Upper lobe of left lung (tissue), 4 donors: ENCODE measurements at regions not wholly inside any gene's neighbourhood (a gene's known extent, or its start where the extent isn't known, plus 50 kb on each side); places are given as distances from the start of the nearest gene placed in this dataset.

Experiments
- EP300 ChIP-seq, 4 donors: sonication (generic); formaldehyde crosslinking; IDR thresholded peaks; one replicate each; pipeline ENCODE4 v1.5.1; 2017; ENCODE audit warnings: antibody characterized with exemption in 4 of 4, control low read depth in 2 of 4
- POLR2A ChIP-seq, 4 donors: fragments of 450-650 bp; IDR thresholded peaks; one replicate each; pipeline ENCODE4 v1.5.1; 2016 to 2017; ENCODE audit warnings: antibody characterized with exemption in 4 of 4, mild to moderate bottlenecking in 2 of 4
- POLR2AphosphoS5 ChIP-seq, 2 donors: sonication (generic); formaldehyde crosslinking; IDR thresholded peaks; one replicate each; pipeline ENCODE4 v1.5.1; 2017; ENCODE audit warnings: antibody characterized with exemption in 2 of 2
- TF ChIP-seq, protein P1 (sequence below), 6 experiments: fragments of 450-650 bp in 4 of 6; fragments of 200-600 bp in 2 of 6; sonication (generic) in 2 of 6; IDR thresholded peaks; one replicate each; pipeline ENCODE4 v1.5.1; 2016 to 2019; ENCODE audit warnings: antibody characterized with exemption in 6 of 6

DNA sequence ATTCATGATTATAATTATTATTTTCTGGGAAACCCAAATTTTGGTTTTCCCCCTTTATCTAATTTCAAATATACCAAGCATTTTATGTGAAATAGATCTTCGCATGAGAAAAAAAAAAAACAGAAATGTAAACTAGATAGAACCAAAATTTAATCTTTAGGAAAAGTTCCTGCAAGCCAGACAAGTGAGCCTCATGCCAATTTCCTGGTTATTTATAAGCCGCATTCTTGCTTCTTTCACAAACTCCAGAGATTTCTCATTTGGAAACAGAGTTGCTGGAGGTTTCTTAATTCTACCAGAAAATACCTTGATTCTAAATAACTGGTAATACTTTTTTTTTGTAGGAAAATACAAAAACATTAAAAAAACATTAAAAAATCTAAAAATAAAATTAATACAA is 690.4 kb upstream of the IGFBP3 start:
- TF ChIP-seq, protein P1, sequence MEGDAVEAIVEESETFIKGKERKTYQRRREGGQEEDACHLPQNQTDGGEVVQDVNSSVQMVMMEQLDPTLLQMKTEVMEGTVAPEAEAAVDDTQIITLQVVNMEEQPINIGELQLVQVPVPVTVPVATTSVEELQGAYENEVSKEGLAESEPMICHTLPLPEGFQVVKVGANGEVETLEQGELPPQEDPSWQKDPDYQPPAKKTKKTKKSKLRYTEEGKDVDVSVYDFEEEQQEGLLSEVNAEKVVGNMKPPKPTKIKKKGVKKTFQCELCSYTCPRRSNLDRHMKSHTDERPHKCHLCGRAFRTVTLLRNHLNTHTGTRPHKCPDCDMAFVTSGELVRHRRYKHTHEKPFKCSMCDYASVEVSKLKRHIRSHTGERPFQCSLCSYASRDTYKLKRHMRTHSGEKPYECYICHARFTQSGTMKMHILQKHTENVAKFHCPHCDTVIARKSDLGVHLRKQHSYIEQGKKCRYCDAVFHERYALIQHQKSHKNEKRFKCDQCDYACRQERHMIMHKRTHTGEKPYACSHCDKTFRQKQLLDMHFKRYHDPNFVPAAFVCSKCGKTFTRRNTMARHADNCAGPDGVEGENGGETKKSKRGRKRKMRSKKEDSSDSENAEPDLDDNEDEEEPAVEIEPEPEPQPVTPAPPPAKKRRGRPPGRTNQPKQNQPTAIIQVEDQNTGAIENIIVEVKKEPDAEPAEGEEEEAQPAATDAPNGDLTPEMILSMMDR (IDR thresholded peaks at IDR 0.05) = no peak
- no peak for TF ChIP-seq POLR2AphosphoS5 (IDR thresholded peaks at IDR 0.05)
- no peak for TF ChIP-seq EP300 (IDR thresholded peaks at IDR 0.05)
- TF ChIP-seq POLR2A (IDR thresholded peaks at IDR 0.05) = no peak
